GM21528 (cell line): ENCODE measurements at regions not wholly inside any gene's neighbourhood (a gene's known extent, or its start where the extent isn't known, plus 50 kb on each side); places are given as distances from the start of the nearest gene placed in this dataset.
A peak's percentile ranks its signal among the peaks of the same experiment; 100 is the strongest.

Experiments used
- ATAC-seq: cut with Tn5 transposase; IDR thresholded peaks from one replicate; pipeline ENCODE4 v1.9.1; 2021; ENCODE audit warnings: mild to moderate bottlenecking, moderate library complexity; ENCODE audit not compliant: unreplicated experiment, low FRiP score

GRCh38 chr14:89614009-89614691 lies 197.1 kb upstream of the FOXN3 start:
- ATAC-seq: no peak

GRCh38 chr14:89613260-89614008 lies 196.4 kb upstream of the FOXN3 start:
- no peak for ATAC-seq

GRCh38 chr14:89609500-89610100 lies 192.6 kb upstream of the FOXN3 start:
- no peak for ATAC-seq

- ATAC-seq: no peak
Measured at GRCh38 chr14:89607453-89607852, 190.4 kb upstream of the FOXN3 start.

- ATAC-seq: no peak
Measured at GRCh38 chr14:89603938-89604480, 187.0 kb upstream of the FOXN3 start.

GRCh38 chr14:89600950-89601826 lies 184.2 kb upstream of the FOXN3 start:
- no peak for ATAC-seq

- no peak for ATAC-seq
Measured at GRCh38 chr14:89600029-89600428, 183.0 kb upstream of the FOXN3 start.

- no peak for ATAC-seq
Measured at GRCh38 chr14:89598548-89599186, 181.6 kb upstream of the FOXN3 start.

GRCh38 chr14:89592961-89593360 lies 175.9 kb upstream of the FOXN3 start:
- ATAC-seq: no peak

GRCh38 chr14:89589400-89590118 lies 172.5 kb upstream of the FOXN3 start:
- peak; percentile 79 for ATAC-seq

GRCh38 chr14:89588840-89589296 lies 171.8 kb upstream of the FOXN3 start:
- no peak for ATAC-seq

- no peak for ATAC-seq
Measured at GRCh38 chr14:89588016-89588415, 171.0 kb upstream of the FOXN3 start.

GRCh38 chr14:89587136-89587420 lies 170.0 kb upstream of the FOXN3 start:
- no peak for ATAC-seq

- ATAC-seq: no peak
Measured at GRCh38 chr14:89586258-89587135, 169.5 kb upstream of the FOXN3 start.

GRCh38 chr14:89578156-89578555 lies 161.1 kb upstream of the FOXN3 start:
- ATAC-seq: no peak

- no peak for ATAC-seq
Measured at GRCh38 chr14:89576960-89577359, 159.9 kb upstream of the FOXN3 start.

GRCh38 chr14:89576145-89576927 lies 159.3 kb upstream of the FOXN3 start:
- no peak for ATAC-seq
